GM18505 (cell line): ENCODE measurements at regions not wholly inside any gene's neighbourhood (a gene's known extent, or its start where the extent isn't known, plus 50 kb on each side); places are given as distances from the start of the nearest gene placed in this dataset.
"Not testable (repeated sequence)": the region's sequence is repeated elsewhere in the genome, so short reads cannot be mapped to it uniquely, and the experiment has no call there.

Experiments
- ATAC-seq: cut with Tn5 transposase; IDR thresholded peaks from one replicate; pipeline ENCODE4 v1.9.1; 2021; ENCODE audit not compliant: unreplicated experiment
- POLR2A ChIP-seq: IDR thresholded peaks from 4 replicates; pipeline ENCODE4 v1.6.1; 2011; ENCODE audit warnings: borderline replicate concordance; ENCODE audit not compliant: insufficient read depth, insufficient read length; ENCODE audit errors: extremely low read depth

DNA sequence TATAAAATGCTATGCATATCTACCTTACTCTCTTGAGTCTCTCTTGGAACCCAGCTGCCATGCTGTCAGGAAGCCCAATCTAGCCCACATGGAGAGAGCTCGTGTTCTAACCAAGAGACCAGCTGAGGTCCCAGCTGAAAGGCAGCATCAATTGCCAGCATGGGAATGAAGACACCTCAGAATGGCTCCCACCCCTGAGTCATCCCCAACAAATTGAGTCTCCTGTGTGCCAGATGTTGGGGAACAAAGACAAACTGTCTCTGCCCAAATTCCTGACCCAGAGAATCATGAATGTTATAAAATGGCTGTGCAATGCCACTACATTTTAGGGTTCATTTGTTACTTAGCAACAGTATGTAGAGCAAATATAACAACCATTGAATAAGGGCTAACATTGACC is 105.2 kb upstream of the STX18 start:
- ATAC-seq = no peak
- TF ChIP-seq POLR2A = no peak

GRCh38 chr4:4645743-4646142 is 103.9 kb upstream of the STX18 start:
- TF ChIP-seq POLR2A = no peak
- ATAC-seq = no peak

GRCh38 chr4:4644277-4644676 is 102.4 kb upstream of the STX18 start:
- not testable (repeated sequence) for ATAC-seq

DNA sequence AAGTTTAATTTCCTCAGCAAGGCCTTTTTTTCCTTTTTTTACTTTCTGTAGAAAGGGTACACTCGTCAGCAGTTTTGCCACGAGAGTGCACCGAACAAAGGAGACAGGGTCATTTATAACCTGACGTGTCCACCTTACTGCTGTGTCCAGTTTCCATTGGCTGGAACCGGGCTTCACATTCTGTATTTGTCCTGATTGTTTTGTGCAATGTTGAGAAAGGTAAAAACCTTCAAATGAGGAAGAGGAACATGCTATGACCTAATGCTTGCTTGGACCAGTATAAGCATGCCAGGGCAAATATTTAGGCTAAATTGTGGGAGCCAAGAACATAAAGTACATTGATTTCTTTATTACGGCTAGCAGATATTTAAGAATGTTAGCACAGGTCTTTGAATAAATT is 101.9 kb upstream of the STX18 start:
- not testable (repeated sequence) for ATAC-seq

DNA sequence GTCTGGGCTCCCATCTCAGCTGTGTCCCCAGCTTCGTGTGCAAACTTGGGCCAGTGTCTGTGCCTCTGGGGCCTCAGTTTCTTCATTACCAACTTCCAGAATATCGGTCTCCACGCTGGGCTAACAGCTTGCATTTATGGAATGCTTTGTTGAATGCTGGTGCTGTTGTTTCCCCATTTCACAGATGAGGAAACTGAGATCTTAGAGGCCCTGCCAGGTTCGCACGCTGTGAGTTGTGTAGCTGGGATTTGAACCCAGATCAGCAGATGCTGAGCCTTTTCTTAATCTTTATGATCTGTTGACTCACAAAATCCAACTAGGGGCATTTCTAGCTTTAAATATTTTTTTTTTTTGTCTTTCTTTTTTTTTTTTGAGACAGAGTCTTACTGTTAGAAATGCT is 101.5 kb upstream of the STX18 start:
- no peak for ATAC-seq

DNA sequence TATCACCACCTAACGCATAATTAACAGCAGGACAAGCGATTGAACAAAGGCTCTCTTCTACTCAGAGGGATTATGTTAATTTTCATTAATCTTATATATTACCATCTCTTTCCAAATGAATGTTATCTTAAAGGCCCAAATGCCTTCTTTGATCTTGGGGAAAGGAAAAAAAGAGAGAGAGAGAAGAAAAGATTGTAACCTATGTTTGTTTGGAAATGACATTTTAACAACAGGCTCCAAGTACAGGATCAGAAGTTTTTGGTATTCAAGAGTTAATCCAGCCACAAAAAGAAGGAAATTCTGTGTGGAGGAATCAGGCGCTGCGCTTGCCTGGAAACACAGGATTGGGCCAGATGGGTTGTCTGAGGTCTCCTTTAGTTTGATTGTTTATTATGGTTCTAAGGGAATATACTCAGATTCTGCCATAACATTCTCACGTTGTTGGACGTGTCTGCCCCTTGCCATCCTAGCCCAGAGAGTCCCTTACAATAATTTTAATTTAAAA is 100.7 kb upstream of the STX18 start:
- no peak for TF ChIP-seq POLR2A
- ATAC-seq = no peak

More for the DNA sequence above, 101.5 kb upstream of the STX18 start:
- no peak for TF ChIP-seq POLR2A

DNA sequence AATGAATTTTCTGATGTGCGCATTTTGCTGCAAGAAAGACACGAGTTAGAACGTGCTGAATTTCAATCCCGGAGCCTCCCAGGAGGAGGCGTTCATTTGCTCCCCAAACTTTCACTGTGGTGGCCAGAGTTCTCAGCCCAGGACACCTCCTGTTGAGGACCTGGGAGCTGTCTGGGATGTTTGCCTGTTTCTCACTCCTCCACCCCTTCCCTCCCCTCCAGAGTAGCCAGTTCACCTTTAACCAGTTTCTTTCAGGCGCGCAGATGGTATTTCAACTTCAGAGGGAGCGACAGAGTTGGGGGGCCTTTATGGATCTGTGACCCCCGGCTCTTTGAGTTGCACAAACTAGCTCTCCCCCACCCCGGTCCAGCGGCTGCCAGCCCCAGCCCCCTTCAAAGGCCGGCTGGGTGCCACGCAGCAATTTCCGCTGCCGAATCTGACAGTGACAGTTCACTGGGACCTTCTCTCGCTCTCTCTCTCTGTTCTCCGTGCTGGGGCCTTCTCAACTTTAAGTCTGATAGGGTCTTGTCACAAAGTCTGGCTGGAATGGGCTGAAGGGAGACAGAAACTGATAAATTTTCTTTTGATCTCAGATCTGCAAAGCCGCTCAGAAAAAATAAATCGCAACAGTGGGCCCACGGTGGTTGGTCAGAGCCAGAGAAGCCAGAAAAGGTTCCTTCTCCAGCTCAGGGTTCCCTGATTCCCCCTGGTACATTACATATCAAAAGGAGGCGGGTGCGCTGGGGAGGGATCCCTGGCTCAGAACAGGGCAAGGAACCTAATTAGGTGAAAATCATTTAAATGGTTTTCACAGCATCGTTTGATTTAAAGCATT is 100.0 kb upstream of the STX18 start:
- no peak for TF ChIP-seq POLR2A
- no peak for ATAC-seq

- TF ChIP-seq POLR2A = no peak
- no peak for ATAC-seq
These were observed 99.4 kb upstream of the STX18 start for GRCh38 chr4:4641254-4641653.

DNA sequence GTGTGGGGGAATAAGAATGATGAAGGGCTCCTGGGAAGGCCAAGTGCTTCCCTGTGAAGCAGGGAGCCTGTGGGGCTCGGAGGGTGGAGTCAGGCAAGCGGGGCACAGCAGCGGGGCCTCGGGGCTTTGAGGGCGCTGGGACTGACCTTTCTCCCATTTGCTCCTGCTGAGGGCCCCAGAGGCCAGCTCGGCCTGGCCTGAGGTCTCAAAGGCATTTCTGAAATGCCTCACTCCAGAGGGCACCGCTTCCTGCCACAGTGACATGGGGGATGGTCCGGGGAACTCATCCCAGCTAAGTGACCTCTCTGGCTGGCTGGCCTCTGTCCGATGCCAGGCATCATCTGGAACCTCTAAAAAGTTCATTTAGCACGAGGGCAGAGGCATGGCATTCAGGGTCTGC is 98.8 kb upstream of the STX18 start:
- ATAC-seq = no peak
- no peak for TF ChIP-seq POLR2A

GRCh38 chr4:4639370-4639769 is 97.5 kb upstream of the STX18 start:
- no peak for TF ChIP-seq POLR2A
- ATAC-seq = no peak

DNA sequence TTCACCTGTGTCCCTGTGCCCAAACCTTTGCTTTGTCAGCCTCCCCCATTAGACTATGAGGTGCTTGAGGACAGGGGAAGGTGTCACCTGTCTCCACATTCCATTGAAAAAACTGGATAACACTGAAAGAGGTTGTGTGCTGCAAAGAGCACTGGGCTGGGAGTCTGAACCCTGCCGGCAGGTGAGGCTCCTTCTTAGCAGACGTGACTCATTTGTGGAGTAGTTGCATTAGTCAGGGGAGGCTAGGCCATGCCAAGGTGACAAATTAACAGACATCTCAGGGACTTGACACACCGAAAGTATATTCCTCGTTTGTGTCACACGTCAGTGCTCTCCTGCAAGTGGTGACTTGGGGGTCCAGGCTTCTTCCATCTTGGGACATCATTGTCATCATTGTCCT is 95.9 kb upstream of the STX18 start:
- ATAC-seq = no peak
- TF ChIP-seq POLR2A = no peak

DNA sequence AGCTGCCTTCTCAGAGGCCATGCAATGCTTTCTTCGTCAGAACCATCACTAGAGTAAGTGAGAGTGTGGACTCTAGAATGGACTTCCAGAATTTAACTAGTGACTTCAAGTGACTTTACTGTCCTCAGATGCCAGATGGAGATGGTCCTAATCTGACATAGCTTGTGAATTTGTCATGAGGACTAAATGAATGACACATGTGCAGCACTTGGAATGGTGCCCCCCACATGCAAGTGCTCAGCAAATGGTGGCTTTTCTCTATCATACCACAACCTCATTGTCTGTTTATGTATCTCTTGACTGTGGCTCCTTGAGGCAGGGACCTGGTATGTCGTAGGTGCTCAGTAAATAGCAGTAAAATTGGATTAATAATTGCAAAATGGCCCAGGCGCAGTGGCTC is 91.6 kb upstream of the STX18 start:
- no peak for TF ChIP-seq POLR2A
- no peak for ATAC-seq

GRCh38 chr4:4631150-4631549 is 89.3 kb upstream of the STX18 start:
- peak; percentile 83 for ATAC-seq
- TF ChIP-seq POLR2A = no peak

- no peak for TF ChIP-seq POLR2A
- ATAC-seq = no peak
These were observed 86.1 kb upstream of the STX18 start for GRCh38 chr4:4627906-4628305.

DNA sequence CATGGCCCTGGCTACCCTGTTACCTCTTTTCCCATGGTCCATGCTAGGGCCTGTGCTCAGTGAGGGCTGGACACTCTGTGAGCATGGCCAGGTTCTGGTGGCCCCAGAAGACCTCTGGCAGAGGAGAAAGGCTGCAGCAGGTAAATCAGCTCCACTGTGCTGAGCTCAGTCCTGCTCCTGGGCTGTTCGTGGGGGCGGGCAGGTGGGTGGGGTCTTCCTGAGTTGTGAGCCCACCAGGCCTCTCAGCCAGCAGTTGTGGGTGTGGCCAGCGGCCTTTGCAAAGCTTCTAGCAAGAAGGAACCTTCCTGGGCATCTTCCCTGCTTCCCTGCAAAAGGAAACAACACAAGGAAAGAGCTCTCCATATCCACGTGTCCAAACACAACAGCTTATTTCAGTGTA is 85.3 kb upstream of the STX18 start:
- ATAC-seq = no peak
- TF ChIP-seq POLR2A = no peak
